ENCODE measurements at regions not wholly inside any gene's neighbourhood (a gene's known extent, or its start where the extent isn't known, plus 50 kb on each side); places are given as distances from the start of the nearest gene placed in this dataset.

GRCh38 chr10:90975096-90975495, 54.2 kb upstream of the ANKRD1 start:
- Histone ChIP-seq H3K4me3 (no peak overlapping the region), H3K27ac (no peak overlapping the region), H3K4me1 (ENCODE audit: insufficient read depth) (no peaks in the 10 kb centered on the region), H3K36me3 (no peaks in the 10 kb centered on the region), H3K9me3 (no peaks in the 10 kb centered on the region), H3K27me3 (no peaks in the 10 kb centered on the region)
- whole genome bisulfite sequencing, 3 donors, result 73 to 92% (median 79%) methylated on average over 1 of the region's 1 CpG
- TF ChIP-seq CTCF (IDR thresholded peaks at IDR 0.05) (no peak), POLR2A (IDR thresholded peaks at IDR 0.05) (no peak), EP300 (IDR thresholded peaks at IDR 0.05) (no peak)
- intact Hi-C loops (cut with DNase I), result no loop called here
- no peak for DNase-seq

- H3K27ac ChIP-seq, result no peak overlapping the region
- DNase-seq, result no peak
- H3K4me3 ChIP-seq, result no peak overlapping the region
- no peaks in the 10 kb centered on the region for H3K27me3 ChIP-seq
- intact Hi-C loops (cut with DNase I), result no loop called here
- no peaks in the 10 kb centered on the region for H3K36me3 ChIP-seq
- H3K9me3 ChIP-seq, result no peaks in the 10 kb centered on the region
- 97 to 100% (median 99%) methylated on average over 3 of the region's 3 CpGs for WGBS, 3 donors
- no peak for TF ChIP-seq EP300 (IDR thresholded peaks at IDR 0.05)
- no peak for TF ChIP-seq POLR2A (IDR thresholded peaks at IDR 0.05)
- TF ChIP-seq CTCF (IDR thresholded peaks at IDR 0.05), result no peak
- no peaks in the 10 kb centered on the region for H3K4me1 ChIP-seq (ENCODE audit: insufficient read depth)
These were observed 56.4 kb upstream of the ANKRD1 start for GRCh38 chr10:90977162-90977854.

GRCh38 chr10:90977855-90978486, 57.1 kb upstream of the ANKRD1 start:
- TF ChIP-seq POLR2A (IDR thresholded peaks at IDR 0.05) (no peak), EP300 (IDR thresholded peaks at IDR 0.05) (no peak), CTCF (IDR thresholded peaks at IDR 0.05) (no peak)
- Histone ChIP-seq H3K4me1 (ENCODE audit: insufficient read depth) (no peaks in the 10 kb centered on the region), H3K9me3 (no peaks in the 10 kb centered on the region), H3K27me3 (no peaks in the 10 kb centered on the region), H3K4me3 (no peak overlapping the region), H3K36me3 (no peaks in the 10 kb centered on the region), H3K27ac (no peak overlapping the region)
- intact Hi-C loops (cut with DNase I), result no loop called here
- WGBS, 3 donors, result 28 to 86% (median 86%) methylated on average over 3 of the region's 3 CpGs
- DNase-seq, result no peak

- Histone ChIP-seq H3K9me3 (no peaks in the 10 kb centered on the region), H3K27me3 (no peaks in the 10 kb centered on the region), H3K36me3 (no peaks in the 10 kb centered on the region), H3K4me1 (ENCODE audit: insufficient read depth) (no peaks in the 10 kb centered on the region), H3K4me3 (no peak overlapping the region), H3K27ac (no peak overlapping the region)
- 84 to 91% (median 85%) methylated on average over 10 of the region's 10 CpGs for WGBS, 3 donors
- intact Hi-C loops (cut with DNase I), result no loop called here
- TF ChIP-seq EP300 (IDR thresholded peaks at IDR 0.05), result no peak
- TF ChIP-seq CTCF (IDR thresholded peaks at IDR 0.05), result no peak
- no peak for TF ChIP-seq POLR2A (IDR thresholded peaks at IDR 0.05)
- DNase-seq, result no peak
These were observed 61.6 kb upstream of the ANKRD1 start for GRCh38 chr10:90982406-90983008.

Data from ovary (tissue), 7 donors.